ENCODE measurements at regions not wholly inside any gene's neighbourhood (a gene's known extent, or its start where the extent isn't known, plus 50 kb on each side); places are given as distances from the start of the nearest gene placed in this dataset.

DNA sequence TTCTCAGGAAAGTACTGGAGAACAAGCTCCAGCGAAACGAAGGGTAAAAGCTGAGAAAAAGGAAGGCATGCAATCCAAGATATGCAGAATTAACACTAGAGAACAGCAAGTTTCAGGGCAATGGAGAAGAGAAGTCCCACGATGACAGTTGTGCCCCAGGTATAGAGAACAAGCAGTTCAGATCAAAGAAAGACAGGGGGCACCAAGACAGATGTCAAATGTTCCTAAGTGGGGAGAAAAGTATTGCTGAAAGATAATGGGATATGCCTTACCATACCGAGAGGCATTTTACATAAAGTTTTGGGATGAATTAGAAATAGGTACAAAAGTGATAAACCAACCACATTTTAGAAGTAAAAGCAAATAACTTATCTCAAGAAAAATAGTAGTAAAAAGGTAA lies 79.1 kb upstream of the UBE2E3 start:
- TF ChIP-seq POLR2A (IDR thresholded peaks at IDR 0.05), result no peak
- TF ChIP-seq, protein P1, sequence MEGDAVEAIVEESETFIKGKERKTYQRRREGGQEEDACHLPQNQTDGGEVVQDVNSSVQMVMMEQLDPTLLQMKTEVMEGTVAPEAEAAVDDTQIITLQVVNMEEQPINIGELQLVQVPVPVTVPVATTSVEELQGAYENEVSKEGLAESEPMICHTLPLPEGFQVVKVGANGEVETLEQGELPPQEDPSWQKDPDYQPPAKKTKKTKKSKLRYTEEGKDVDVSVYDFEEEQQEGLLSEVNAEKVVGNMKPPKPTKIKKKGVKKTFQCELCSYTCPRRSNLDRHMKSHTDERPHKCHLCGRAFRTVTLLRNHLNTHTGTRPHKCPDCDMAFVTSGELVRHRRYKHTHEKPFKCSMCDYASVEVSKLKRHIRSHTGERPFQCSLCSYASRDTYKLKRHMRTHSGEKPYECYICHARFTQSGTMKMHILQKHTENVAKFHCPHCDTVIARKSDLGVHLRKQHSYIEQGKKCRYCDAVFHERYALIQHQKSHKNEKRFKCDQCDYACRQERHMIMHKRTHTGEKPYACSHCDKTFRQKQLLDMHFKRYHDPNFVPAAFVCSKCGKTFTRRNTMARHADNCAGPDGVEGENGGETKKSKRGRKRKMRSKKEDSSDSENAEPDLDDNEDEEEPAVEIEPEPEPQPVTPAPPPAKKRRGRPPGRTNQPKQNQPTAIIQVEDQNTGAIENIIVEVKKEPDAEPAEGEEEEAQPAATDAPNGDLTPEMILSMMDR (IDR thresholded peaks at IDR 0.05), result no peak
